CD4-positive, alpha-beta memory T cell (primary cell): ENCODE measurements at regions not wholly inside any gene's neighbourhood (a gene's known extent, or its start where the extent isn't known, plus 50 kb on each side); places are given as distances from the start of the nearest gene placed in this dataset.
"Not testable (repeated sequence)": the region's sequence is repeated elsewhere in the genome, so short reads cannot be mapped to it uniquely, and the experiment has no call there.

ENCODE experiments used
- CTCF ChIA-PET: fragments of 350-600 bp; sonication (Branson Sonifier 250); formaldehyde crosslinking; loops from one replicate; lab custom pipeline; 2021; ENCODE audit warnings: inconsistent platforms; ENCODE audit not compliant: partially characterized antibody; lab: Charles Lee
- POLR2A ChIA-PET: fragments of 350-600 bp; sonication (Branson Sonifier 250); formaldehyde crosslinking; loops from one replicate; lab custom pipeline; 2021; ENCODE audit not compliant: partially characterized antibody; lab: Charles Lee
- DNase-seq, 5 donors: peaks; one replicate each; pipeline versions ENCODE4 v3.0.0 to v3.0.0-alpha.2; 2020 to 2022; ENCODE audit warnings: mixed read lengths in 1 of 5
- H3K27ac ChIP-seq: one replicate; pipeline ENCODE4 v1.7.0; 2013; ENCODE audit warnings: low read depth, low read length
- H3K27me3 ChIP-seq: 2 replicates; pipeline ENCODE4 v1.7.0; 2013; ENCODE audit warnings: mild to moderate bottlenecking, low read length, moderate library complexity; ENCODE audit not compliant: insufficient read depth
- H3K36me3 ChIP-seq: 2 replicates; pipeline ENCODE4 v1.7.0; 2013; ENCODE audit warnings: mild to moderate bottlenecking, low read length, moderate library complexity; ENCODE audit not compliant: insufficient read depth
- H3K4me1 ChIP-seq: 2 replicates; pipeline ENCODE4 v1.7.0; 2013; ENCODE audit warnings: mild to moderate bottlenecking, low read length, moderate library complexity; ENCODE audit not compliant: insufficient read depth
- H3K4me3 ChIP-seq, 2 donors: one replicate each; pipeline ENCODE4 v1.7.0; 2013; ENCODE audit warnings: low read length in 2 of 2, mild to moderate bottlenecking in 1 of 2
- H3K9me3 ChIP-seq, 2 donors: one replicate each; pipeline ENCODE4 v1.7.0; 2013; ENCODE audit warnings: low read length in 2 of 2, control low read depth in 1 of 2; ENCODE audit not compliant: control insufficient read depth in 1 of 2
- H3K27ac Mint-ChIP-seq, 7 donors: one replicate each; pipeline ENCODE4 v1.8.0; 2020 to 2021; ENCODE audit warnings: mixed read lengths in 7 of 7, mild to moderate bottlenecking in 6 of 7, inconsistent platforms in 3 of 7, moderate library complexity in 3 of 7
- H3K27me3 Mint-ChIP-seq, 2 donors: one replicate each; pipeline ENCODE4 v1.8.0; 2020 to 2021; ENCODE audit warnings: mixed read lengths in 2 of 2
- H3K36me3 Mint-ChIP-seq, 2 donors: one replicate each; pipeline ENCODE4 v1.8.0; 2020 to 2021; ENCODE audit warnings: mixed read lengths in 2 of 2, inconsistent platforms in 1 of 2, mild to moderate bottlenecking in 1 of 2
- H3K4me1 Mint-ChIP-seq, 4 donors: one replicate each; pipeline ENCODE4 v1.8.0; 2020 to 2021; ENCODE audit warnings: mixed read lengths in 4 of 4, mild to moderate bottlenecking in 1 of 4
- H3K4me3 Mint-ChIP-seq, 8 donors: one replicate each; pipeline ENCODE4 v1.8.0; 2020 to 2021; ENCODE audit warnings: mixed read lengths in 8 of 8, mild to moderate bottlenecking in 7 of 8, moderate library complexity in 6 of 8, inconsistent platforms in 3 of 8
- H3K9me3 Mint-ChIP-seq, 8 donors: one replicate each; pipeline ENCODE4 v1.8.0; 2020 to 2021; ENCODE audit warnings: mixed read lengths in 8 of 8, mild to moderate bottlenecking in 5 of 8, inconsistent platforms in 3 of 8, moderate library complexity in 1 of 8
- intact Hi-C: fragments of 100-400 bp; cut with micrococcal nuclease; formaldehyde crosslinking; loops from one replicate; pipeline ENCODE4 v1.15.1; 2023

DNA sequence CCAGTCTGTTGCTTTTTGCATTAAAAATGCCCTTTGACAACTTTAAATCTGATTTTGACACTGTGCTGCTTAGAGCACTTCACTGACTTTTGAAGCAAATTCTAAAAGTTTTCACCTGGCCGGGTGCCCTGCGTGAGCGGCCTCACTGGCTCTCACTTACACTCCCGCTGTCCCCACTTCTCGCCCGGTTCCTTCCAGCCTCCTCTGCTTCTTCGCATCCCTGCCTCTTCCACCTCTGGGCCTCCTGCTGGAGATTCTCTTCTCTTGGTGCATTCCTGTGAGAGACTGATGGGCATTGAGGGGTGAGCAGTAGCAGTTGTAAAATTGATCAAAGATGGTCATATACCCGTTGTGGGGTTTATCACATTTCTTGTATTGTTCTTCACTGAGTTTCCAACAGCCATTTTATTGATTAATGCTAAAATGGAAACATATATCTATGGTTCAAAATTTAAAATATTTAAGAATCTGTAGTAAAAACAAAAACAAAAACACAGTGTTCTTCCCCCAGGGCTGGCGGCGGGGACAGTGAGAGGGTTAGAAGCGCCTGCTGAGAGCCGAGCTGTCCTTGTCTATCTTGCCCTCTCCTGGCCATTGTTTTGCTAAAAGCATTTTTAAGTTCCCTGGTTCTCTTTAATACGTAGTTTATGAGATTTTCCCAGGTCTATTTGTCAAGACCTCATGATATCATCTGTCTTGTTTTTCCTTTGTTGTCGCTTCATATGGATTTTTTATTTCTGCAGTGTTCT is 160.1 kb downstream of the GOLGA8K start:
- H3K36me3 Mint-ChIP-seq, CTCF ChIA-PET, H3K9me3 Mint-ChIP-seq, H3K9me3 ChIP-seq, H3K36me3 ChIP-seq, H3K4me1 ChIP-seq, intact Hi-C loops, POLR2A ChIA-PET, H3K27me3 Mint-ChIP-seq, DNase-seq, H3K4me1 Mint-ChIP-seq, H3K27ac ChIP-seq, H3K4me3 Mint-ChIP-seq, H3K27me3 ChIP-seq, H3K4me3 ChIP-seq, H3K27ac Mint-ChIP-seq: not testable (repeated sequence)

DNA sequence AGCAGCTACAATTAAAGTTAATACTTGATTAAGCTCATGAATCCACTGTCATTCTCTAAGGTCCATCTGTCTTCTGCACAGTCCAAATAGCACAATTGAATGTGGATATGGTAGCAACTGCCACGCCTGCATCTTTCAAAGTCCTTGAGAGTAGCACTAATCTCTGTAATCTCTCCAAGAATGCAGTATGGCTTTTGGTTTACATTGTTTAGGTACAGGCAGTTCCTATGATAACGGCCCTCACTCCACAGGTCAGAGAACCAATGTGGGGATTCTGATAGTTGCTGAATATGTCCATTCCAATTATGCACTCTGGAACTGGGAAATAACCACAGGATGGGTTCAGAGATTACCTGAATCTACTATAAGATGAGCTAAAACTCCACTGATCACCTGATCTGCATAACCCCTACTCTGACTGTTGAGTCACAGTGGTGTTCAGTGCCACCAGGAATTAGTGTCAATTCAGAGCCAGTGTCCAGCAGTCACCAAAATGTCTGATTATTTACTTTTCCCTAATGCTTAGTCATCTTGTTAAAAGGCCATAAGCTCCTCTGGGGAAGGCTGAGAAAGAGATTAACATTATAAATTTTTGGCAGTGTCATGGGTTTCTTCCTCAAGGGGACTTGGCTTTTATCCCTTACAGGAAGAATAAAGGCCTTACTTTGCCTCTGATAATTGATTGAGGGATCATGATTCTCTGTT is 175.5 kb downstream of the GOLGA8K start:
- H3K27ac ChIP-seq, H3K4me3 Mint-ChIP-seq, H3K9me3 ChIP-seq, H3K36me3 ChIP-seq, H3K27me3 ChIP-seq, H3K4me1 ChIP-seq, H3K27ac Mint-ChIP-seq, H3K27me3 Mint-ChIP-seq, H3K4me3 ChIP-seq, POLR2A ChIA-PET, intact Hi-C loops, H3K36me3 Mint-ChIP-seq, CTCF ChIA-PET, DNase-seq, H3K4me1 Mint-ChIP-seq, H3K9me3 Mint-ChIP-seq: not testable (repeated sequence)

DNA sequence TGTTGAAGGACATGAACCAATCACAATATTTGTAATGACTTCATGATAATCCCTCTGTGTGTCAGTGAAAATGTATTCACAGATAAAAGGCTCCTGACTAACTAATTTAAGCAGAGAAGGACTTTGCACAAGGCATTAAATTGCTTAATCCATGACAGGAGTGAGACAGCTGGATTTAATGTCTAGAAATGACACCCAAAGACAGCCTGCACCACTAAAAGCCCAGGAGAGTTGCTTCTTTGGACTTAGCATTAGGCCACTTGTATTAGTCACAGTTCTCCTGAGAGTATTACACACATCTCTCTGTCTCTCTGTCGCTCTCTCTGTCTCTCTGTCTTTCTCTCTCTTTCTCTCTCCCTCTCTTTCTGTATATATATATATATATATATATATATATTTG is 180.4 kb downstream of the GOLGA8K start:
- no peak for DNase-seq
- Mint-ChIP-seq H3K4me3 (no peak overlapping the region), H3K27me3 (peaks cover 0 to 4% of the 10 kb centered on the region in 2 donors), H3K4me1 (no peaks in the 10 kb centered on the region), H3K27ac (no peak overlapping the region), H3K9me3 (peaks cover 4 to 44% (median 24%) of the 10 kb centered on the region in 8 donors), H3K36me3 (peaks cover 0 to 4% of the 10 kb centered on the region in 2 donors)
- no peaks in the 10 kb centered on the region for H3K36me3 ChIP-seq
- ChIA-PET POLR2A (no interaction called here), CTCF (no interaction called here)
- H3K27ac ChIP-seq: no peak overlapping the region
- no peaks in the 10 kb centered on the region for H3K9me3 ChIP-seq
- intact Hi-C loops: no loop called here
- no peaks in the 10 kb centered on the region for H3K27me3 ChIP-seq
- no peaks in the 10 kb centered on the region for H3K4me1 ChIP-seq
- no peak overlapping the region for H3K4me3 ChIP-seq
